Heart left ventricle (tissue), 16 donors: ENCODE measurements at regions not wholly inside any gene's neighbourhood (a gene's known extent, or its start where the extent isn't known, plus 50 kb on each side); places are given as distances from the start of the nearest gene placed in this dataset.

Source experiments
- ATAC-seq, 4 donors: fragments of 200-7000 bp; cut with Tn5 transposase; one replicate each; pipeline ENCODE4 v1.9.1; 2020 to 2022; ENCODE audit warnings: moderate library complexity in 4 of 4, mild to moderate bottlenecking in 3 of 4, moderate number of reproducible peaks in 1 of 4
- DNase-seq, 5 donors: peaks; one replicate each; pipeline ENCODE4 v3.0.0-alpha.2; 2020
- H3K27ac ChIP-seq, 12 donors: fragments of 200-600 bp; sonication (generic) in 4 of 12; one replicate each; pipeline versions ENCODE4 v1.5.0 to v1.8.0; 2016 to 2022; ENCODE audit warnings: mild to moderate bottlenecking in 2 of 12
- H3K27me3 ChIP-seq, 9 donors: fragments of 200-600 bp; sonication (generic) in 2 of 9; one replicate each; pipeline versions ENCODE4 v1.5.1 to v1.8.0; 2016 to 2022; ENCODE audit warnings: mild to moderate bottlenecking in 3 of 9
- H3K36me3 ChIP-seq, 9 donors: fragments of 200-600 bp; sonication (generic) in 2 of 9; one replicate each; pipeline versions ENCODE4 v1.5.0 to v1.8.0; 2018 to 2022; ENCODE audit warnings: mild to moderate bottlenecking in 2 of 9
- H3K4me1 ChIP-seq, 12 donors: fragments of 200-600 bp; sonication (generic) in 4 of 12; one replicate each; pipeline versions ENCODE4 v1.5.0 to v1.8.0; 2016 to 2022; ENCODE audit warnings: mild to moderate bottlenecking in 3 of 12
- H3K4me3 ChIP-seq, 12 donors: fragments of 200-600 bp; sonication (generic) in 4 of 12; one replicate each; pipeline versions ENCODE4 v1.5.0 to v1.8.0; 2017 to 2022; ENCODE audit warnings: mild to moderate bottlenecking in 9 of 12, moderate library complexity in 4 of 12
- H3K9me3 ChIP-seq, 12 donors: fragments of 200-600 bp; sonication (generic) in 4 of 12; one replicate each; pipeline versions ENCODE4 v1.5.0 to v1.8.0; 2016 to 2022; ENCODE audit warnings: mild to moderate bottlenecking in 1 of 12
- CTCF ChIP-seq, 12 donors: fragments of 200-600 bp; sonication (generic) in 4 of 12; IDR thresholded peaks; one replicate each; pipeline versions ENCODE4 v1.5.0 to v1.8.0; 2018 to 2022; ENCODE audit warnings: antibody characterized with exemption in 12 of 12, mild to moderate bottlenecking in 5 of 12
- POLR2A ChIP-seq, 2 donors: fragments of 450-650 bp; IDR thresholded peaks; one replicate each; pipeline ENCODE4 v1.6.1; 2017; ENCODE audit warnings: antibody characterized with exemption in 2 of 2, mild to moderate bottlenecking in 2 of 2, moderate library complexity in 2 of 2
- WGBS, 4 donors: extraction: QIAGEN DNeasy Blood & Tissue Kit in 2 of 4; methylation state at CpG; one replicate each; pipeline versions ENCODE4 v1.1.5 to v1.1.7; 2013 to 2018; 5-methylcytosine and 5-hydroxymethylcytosine counted together
- intact Hi-C, 10 donors: fragments of 100-400 bp; cut with DNase I; formaldehyde crosslinking; loops; one replicate each; pipeline versions ENCODE4 v1.11.1 to v1.14.2; 2022
- donor health status: ischemic (EF 13 %, LVEDD 7.1; RV severe dilation, severe dysfunction).
- donor health status: healthy with polysubstance abuse.
- donor health status: DM: no; HTN: yes; CAD: no.
- donor health status: DM: no; HTN: no; CAD: no.
- donor health status: ischemic (EF 25% LVEDD 6.9; RV normal size, moderate dysfunction).
- donor health status: ischemic (EF 25% LVEDD 5.7; RV mildly dilated, moderate dysfunction).
- donor health status: healthy.
- donor health status: DM: yes; HTN: yes; CAD: no.
- donor health status: ischemic (EF 35%, LVEDD 5.7; RV mildly dilated, moderate dysfunction).
- donor health status: nonischemic (EF 11% LVEDD 7.7; RV severe dilation, severe dysfunction).
- donor health status: DM: yes; HTN: yes; CAD: no.
- donor health status: PGD.
- donor health status: ischemic (EF 29% LVEDD 5.4; RV normal size, mild dysfunction).
- donor health status: nonischemic (EF 23%, LVEDD 6.1; RV moderate dilation, normal function).

GRCh38 chr14:61226015-61226654, 55.0 kb downstream of the TMEM30B start:
- ATAC-seq (no peak), DNase-seq (no peak)
- H3K4me1 ChIP-seq: peaks cover 0 to 29% (median 0%) of the 10 kb centered on the region in 12 donors
- no peaks in the 10 kb centered on the region for H3K36me3 ChIP-seq
- intact Hi-C loops: no loop called here
- WGBS, 4 donors: 41 to 79% (median 66%) methylated on average over 5 of the region's 5 CpGs
- peaks cover 0 to 18% (median 0%) of the 10 kb centered on the region in 9 donors for H3K27me3 ChIP-seq
- H3K9me3 ChIP-seq: no peaks in the 10 kb centered on the region
- TF ChIP-seq POLR2A (IDR thresholded peaks at IDR 0.05) (no peak), CTCF (IDR thresholded peaks at IDR 0.05) (no peak)
- no peak overlapping the region for H3K27ac ChIP-seq
- H3K4me3 ChIP-seq: no peak overlapping the region

- 84 to 87% (median 85%) methylated on average over 6 of the region's 6 CpGs for WGBS, 4 donors
- no peak for DNase-seq
- Histone ChIP-seq H3K36me3 (no peaks in the 10 kb centered on the region), H3K9me3 (no peaks in the 10 kb centered on the region), H3K4me1 (peaks cover 0 to 36% (median 0%) of the 10 kb centered on the region in 12 donors), H3K4me3 (no peak overlapping the region), H3K27me3 (peaks cover 0 to 25% (median 0%) of the 10 kb centered on the region in 9 donors), H3K27ac (no peak overlapping the region)
- TF ChIP-seq CTCF (IDR thresholded peaks at IDR 0.05): no peak
- TF ChIP-seq POLR2A (IDR thresholded peaks at IDR 0.05): no peak
- ATAC-seq: no peak
- intact Hi-C loops: no loop called here
Measured at GRCh38 chr14:61225344-61225743, 55.8 kb downstream of the TMEM30B start.

GRCh38 chr14:61223552-61223951, 57.6 kb downstream of the TMEM30B start:
- Histone ChIP-seq H3K4me3 (no peak overlapping the region), H3K9me3 (no peaks in the 10 kb centered on the region), H3K27ac (peak overlapping the region in 5 of 12 donors; percentile 24 to 67 (median 46)), H3K36me3 (no peaks in the 10 kb centered on the region), H3K27me3 (peaks cover 0 to 38% (median 4%) of the 10 kb centered on the region in 9 donors), H3K4me1 (peaks cover 0 to 31% (median 0%) of the 10 kb centered on the region in 12 donors)
- intact Hi-C loops: no loop called here
- ATAC-seq (peak in 2 of 4 donors; percentile 23 to 66), DNase-seq (peak in 1 of 5 donors; percentile 31)
- TF ChIP-seq POLR2A (IDR thresholded peaks at IDR 0.05): no peak
- no peak for TF ChIP-seq CTCF (IDR thresholded peaks at IDR 0.05)

- Histone ChIP-seq H3K27me3 (peaks cover 0 to 38% (median 4%) of the 10 kb centered on the region in 9 donors), H3K4me1 (peaks cover 0 to 42% (median 0%) of the 10 kb centered on the region in 12 donors), H3K9me3 (no peaks in the 10 kb centered on the region), H3K36me3 (no peaks in the 10 kb centered on the region), H3K4me3 (no peak overlapping the region), H3K27ac (peak overlapping the region in 5 of 12 donors; percentile 43 to 67 (median 48))
- 52 to 67% (median 59%) methylated on average over 3 of the region's 3 CpGs for WGBS, 4 donors
- intact Hi-C loops: no loop called here
- peak in 3 of 4 donors; percentile 16 to 66 (median 32) for ATAC-seq
- DNase-seq: no peak
- no peak for TF ChIP-seq POLR2A (IDR thresholded peaks at IDR 0.05)
- TF ChIP-seq CTCF (IDR thresholded peaks at IDR 0.05): no peak
Measured at GRCh38 chr14:61222388-61222787, 58.8 kb downstream of the TMEM30B start.
